Globus pallidus (tissue), 1 donor: ENCODE measurements at regions not wholly inside any gene's neighbourhood (a gene's known extent, or its start where the extent isn't known, plus 50 kb on each side); places are given as distances from the start of the nearest gene placed in this dataset.

Experiments
- DNase-seq: peaks from one replicate; pipeline ENCODE4 v3.0.0-alpha.2; 2015; ENCODE audit warnings: low spot score

GRCh38 chr2:180461761-180462160 lies 454.7 kb upstream of the CWC22 start:
- DNase-seq = no peak

DNA sequence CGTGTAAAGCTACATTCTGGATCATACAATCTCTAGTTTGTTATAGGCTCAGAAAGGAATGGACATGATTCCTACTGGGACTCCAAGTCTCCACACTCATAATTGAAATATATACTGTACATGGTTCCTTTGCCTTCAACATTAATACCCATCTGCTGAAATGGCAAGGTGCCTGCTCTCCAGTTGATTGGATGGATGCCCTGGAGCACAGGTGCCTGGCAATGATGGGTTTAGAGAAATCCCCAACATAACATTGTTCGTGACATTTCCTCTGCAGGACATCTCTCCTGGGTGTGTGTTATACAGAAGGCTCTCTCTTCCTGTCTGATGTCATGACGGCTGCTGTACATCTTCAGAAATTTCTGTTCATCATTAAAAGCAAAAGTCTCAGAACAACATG lies 449.7 kb upstream of the CWC22 start:
- DNase-seq = no peak

GRCh38 chr2:180450841-180451240 lies 443.7 kb upstream of the CWC22 start:
- no peak for DNase-seq

DNA sequence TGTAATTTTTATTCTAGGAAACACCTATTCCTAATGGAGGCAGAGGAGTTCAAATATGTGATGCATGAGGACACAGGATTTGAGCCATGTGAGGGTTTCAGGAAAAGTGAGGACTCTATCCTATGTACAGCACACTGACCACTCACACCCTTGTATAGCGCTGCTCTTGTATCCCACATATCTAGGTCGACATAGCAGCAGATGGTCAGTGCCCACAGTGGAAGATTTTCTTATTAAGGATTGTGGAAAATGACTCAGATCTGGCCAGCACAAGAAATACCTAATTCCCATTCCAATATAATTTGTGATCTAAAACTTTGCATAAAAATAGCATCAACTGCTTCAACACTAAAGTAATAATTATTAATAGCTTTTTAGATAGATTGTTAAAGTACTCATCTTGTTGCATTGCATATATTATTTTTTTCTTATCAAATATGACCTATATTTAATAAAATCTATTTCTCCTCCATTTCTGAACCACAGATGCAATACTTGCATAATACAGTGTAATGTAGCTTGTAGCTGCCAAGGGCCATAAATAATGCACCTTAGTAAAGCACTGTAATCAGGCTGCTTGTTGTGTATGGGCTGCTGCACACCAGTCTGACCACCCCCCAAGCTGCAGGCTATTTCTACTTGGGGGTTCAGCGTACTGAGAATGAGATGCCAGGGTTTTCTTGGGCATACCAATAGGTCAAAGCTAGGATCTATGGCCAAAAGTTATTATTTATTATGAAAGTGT lies 442.2 kb upstream of the CWC22 start:
- DNase-seq = no peak

DNA sequence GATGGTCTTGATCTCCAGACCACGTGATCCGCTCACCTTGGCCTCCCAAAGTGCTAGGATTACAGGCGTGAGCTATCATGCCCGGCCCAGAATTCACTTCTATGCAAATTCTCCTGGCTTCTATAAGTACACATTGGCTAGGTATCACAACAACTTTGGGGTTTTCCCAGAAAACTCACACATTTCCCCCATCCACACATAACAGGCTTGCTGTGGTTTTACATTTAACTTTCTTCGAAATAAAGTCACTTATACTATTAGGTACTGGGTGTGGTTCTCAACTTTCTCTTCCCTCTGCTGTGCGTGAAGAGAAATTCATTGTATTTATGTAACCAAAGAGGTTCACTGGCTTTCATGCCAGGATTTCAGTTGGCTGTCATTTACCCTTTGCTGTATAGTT lies 439.4 kb upstream of the CWC22 start:
- DNase-seq = no peak

- DNase-seq = no peak
Observed at GRCh38 chr2:180443888-180444287, 436.8 kb upstream of the CWC22 start.

DNA sequence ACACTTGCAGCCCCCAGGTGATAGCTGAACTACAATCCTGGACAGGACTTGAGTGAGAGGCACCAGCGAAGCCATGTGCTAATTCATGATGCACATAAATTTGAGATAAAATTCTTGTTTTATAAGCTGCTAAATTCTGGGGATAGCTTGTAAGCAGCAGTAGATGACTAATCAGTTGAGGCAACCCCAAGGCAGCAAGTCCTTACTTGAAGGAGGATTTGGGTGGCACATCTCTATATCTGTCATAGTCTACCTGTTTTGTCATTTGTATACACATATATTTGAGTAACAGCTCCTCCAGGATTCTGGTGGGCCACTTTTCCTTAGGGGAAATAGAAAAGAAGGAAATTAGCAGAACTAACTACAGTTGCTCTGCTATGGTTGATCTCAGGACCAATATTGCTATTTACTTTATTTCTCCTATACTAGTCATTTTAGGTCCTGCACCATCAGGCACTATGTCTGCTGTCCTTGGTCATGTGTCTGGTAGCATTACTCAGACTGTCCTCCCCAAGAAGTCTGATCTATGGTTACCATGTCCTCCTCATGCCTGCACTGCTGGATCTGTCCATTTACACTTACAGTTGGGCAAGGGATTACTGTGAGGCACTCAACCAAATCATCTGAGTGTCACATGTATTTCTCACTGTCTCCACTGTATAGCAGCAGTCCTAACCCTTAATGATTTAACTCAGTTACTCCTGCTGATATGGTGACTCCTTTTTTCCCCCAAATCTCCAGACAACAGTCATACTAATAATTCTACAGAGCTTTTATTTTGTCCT lies 436.0 kb upstream of the CWC22 start:
- DNase-seq = no peak

DNA sequence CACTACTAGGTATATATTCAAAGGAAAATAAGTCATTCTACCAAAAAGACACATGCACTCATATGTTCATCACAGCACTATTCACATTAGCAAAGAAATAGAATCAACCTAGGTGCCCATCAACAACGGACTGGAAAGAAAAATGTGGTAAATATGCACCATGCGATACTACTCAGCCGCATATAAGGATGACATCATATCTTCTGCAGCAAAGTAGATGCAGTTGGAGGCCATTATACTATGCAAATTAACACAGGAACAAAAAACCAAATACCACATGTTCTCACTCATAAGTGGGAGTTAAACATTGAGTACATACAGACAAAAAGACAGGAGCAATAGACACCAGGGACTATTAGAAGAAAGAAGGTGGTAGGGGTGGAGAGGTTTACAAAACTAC lies 412.1 kb upstream of the CWC22 start:
- no peak for DNase-seq

GRCh38 chr2:180416627-180417026 lies 409.5 kb upstream of the CWC22 start:
- DNase-seq = no peak

DNA sequence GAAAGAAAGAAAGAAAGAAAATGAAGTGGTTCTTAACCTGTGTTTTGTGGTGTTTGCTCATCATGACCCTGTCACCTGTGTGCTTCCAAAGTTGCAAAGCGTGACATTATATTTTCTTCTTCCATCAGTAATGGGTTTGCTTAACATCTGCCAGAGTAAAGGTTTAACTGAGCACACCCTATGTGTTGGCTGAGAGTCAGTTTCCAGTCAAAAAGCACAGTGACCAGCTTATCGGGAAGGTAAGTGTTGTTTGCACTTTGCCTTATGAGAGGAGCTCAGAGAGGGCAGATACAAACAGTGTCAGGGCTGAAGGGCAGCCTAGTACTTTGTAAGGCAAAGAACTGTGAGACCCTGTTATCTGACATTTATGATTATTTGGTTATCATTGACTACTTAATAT lies 406.2 kb upstream of the CWC22 start:
- no peak for DNase-seq

- no peak for DNase-seq
Observed at GRCh38 chr2:180412219-180412618, 405.1 kb upstream of the CWC22 start.

DNA sequence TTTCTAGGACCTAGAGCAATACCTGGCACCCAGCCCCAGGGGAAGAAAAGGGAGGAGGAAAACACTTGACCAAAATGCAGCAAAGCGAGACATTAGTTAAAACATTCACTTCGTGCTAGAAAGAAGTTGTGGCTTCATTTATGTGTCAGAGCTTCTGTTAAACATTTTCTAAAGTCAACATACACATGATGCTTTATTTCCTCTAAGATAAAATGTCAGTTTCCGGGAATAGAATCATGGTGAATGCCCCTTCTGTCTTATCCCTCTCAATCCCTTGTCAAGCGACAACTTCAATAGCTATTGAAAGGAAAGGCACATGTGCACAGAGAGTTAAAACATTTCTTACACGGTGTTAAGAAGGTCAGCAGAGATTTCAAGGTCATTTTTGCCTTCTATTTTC lies 404.6 kb upstream of the CWC22 start:
- DNase-seq = no peak

- no peak for DNase-seq
Observed at GRCh38 chr2:180406687-180407086, 399.6 kb upstream of the CWC22 start.

DNA sequence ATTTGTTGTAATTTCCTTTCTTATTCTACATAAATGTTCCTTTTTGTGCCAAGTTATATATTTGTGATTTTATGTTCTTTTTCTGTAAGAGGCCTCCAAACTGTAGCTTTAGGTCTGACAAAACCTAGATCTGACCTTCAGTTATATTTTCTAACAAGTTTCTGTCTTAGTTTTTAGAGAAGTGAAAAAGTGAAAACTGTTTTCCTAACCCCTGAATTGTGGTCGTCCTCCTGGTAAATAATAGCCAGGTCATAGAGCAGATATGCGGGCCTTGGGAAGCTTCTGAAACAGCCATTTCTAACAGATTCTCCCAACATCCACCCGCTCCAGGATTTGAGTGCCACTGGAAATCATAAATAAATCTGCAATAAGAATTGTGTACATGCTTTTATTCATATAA lies 398.4 kb upstream of the CWC22 start:
- no peak for DNase-seq

- DNase-seq = no peak
Observed at GRCh38 chr2:180394305-180394704, 387.2 kb upstream of the CWC22 start.

GRCh38 chr2:180385601-180386201 lies 378.6 kb upstream of the CWC22 start:
- no peak for DNase-seq

DNA sequence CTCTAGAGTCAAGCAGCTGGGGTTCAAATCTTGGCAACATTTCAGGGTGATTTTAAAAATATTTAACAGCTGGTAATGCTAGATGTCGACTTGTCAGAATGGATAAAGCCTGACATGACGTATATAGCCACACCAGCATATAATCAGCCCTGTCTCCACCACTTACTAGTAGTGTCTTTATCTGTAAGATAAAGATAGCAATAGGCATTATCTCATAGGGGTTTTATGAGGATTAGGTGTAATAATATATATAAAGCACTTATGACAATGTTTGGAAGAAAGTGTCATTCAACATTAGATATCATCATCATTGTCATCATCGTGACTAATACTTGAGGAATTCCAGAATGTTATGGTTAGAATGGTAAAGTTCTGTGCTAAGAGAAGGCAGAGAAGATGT lies 369.0 kb upstream of the CWC22 start:
- no peak for DNase-seq

DNA sequence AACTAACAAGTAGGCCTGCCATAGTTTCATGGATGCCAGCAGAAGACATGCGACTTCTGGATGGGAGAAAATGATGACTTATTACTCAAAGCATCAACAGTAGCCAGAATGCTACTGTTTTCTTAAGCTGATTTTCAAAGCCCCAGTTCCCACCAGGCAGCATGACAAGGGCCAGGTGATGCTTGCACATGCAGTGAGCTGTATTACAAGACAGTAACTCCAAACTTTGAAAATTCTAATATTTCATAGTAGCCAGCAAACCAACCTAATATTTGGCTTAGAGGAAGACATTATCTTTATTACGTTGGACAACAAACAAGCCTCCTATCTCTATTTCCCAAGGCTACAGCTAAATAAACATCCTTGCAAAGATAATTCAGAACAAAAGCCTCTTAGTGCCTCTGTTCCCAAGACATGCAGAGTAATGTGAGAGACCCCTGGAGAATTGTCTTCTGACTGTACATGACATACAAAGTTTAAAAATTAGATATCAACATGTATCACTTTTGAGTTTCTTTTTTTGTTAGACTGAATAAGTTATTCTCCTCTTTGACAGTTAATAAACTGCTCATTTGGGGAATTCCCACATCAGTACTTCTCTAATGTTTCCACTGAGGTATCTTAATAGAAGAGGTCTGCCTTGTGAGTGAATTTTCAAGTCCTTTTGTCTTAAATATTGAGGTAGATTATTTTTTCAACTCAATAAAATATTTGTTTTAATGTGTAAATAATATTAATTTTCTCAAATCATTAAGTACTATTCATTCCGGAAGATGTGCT lies 367.6 kb upstream of the CWC22 start:
- DNase-seq = no peak

DNA sequence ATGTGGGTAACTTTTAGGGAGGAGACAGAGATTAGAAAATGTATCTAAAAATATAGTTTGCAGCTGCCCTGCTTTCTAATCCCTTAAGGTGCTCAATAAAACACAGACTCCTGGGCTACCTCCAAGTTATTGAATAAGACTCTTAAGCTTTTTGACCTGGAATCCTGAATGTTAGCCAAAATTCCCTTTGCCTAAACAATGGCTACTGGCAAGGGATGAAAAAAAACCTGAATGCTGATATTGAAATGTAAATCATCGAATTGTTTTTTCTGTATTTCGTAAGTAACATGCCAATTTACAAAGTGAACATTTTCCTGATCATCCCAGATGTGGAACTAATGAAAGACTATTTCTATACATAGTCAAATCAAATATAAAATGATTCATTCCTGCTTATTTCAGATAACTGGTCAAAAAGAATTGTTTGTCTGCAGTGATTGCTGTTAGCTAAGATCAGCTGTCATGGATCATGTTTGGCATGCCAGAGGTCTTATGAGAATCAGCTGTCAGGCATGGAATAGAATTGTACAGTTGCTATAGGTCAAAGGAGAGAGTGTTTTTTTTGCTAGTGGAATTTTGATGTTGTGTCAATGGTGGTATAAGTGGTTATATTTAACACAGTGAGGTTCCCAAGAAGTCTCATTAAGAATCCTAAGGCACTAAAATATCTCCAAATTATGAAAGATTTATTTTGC lies 363.6 kb upstream of the CWC22 start:
- no peak for DNase-seq

DNA sequence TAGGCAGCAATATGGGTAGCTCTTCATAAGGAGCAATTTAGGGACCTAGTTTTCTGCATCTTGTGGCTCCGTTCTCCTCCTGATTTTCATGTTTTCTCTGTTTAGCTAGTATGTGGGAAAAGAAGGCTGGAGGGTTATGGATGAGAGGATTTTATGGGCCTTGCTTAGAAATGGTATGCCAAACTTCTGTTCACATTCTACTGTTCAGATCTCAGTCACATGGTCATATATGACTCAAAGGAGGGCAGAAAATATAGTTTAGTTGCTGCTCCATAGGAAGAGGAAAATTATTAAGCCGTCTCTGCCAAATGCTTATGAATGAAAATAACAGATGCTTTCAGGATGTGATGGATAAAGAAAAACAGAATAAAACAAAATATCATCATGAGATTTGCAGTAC lies 361.8 kb upstream of the CWC22 start:
- no peak for DNase-seq

- no peak for DNase-seq
Observed at GRCh38 chr2:180367815-180368214, 360.7 kb upstream of the CWC22 start.

GRCh38 chr2:180366481-180366880 lies 359.4 kb upstream of the CWC22 start:
- DNase-seq = no peak
